Lung microvascular endothelial cell (primary cell): ENCODE measurements at regions not wholly inside any gene's neighbourhood (a gene's known extent, or its start where the extent isn't known, plus 50 kb on each side); places are given as distances from the start of the nearest gene placed in this dataset.

Experiments used
- DNase-seq, 2 donors: peaks; one replicate each; pipeline versions ENCODE4 v3.0.0 to v3.0.0-alpha.2; 2010; ENCODE audit warnings: low read depth in 2 of 2

- no peak for DNase-seq
Observed at GRCh38 chr13:88586263-88586662, 915.1 kb downstream of the SLITRK5 start.

DNA sequence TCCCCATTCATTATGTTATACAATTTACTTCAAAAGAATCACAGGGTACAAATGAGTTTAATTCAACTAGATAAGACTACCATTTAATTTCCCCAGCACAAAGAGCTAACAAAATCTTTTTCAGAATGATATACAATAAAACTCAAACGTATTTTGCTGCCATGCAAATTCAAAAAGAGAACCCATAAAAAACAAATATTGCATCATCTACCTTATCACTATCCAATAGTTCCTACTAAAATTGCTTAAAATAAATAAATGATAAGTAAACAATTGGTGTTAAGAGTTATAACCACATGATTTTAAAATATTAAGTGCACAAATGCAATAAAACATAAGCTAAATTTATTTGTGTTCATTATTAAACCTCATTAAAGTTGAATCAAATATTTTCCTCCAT is 919.4 kb downstream of the SLITRK5 start:
- DNase-seq: no peak

DNA sequence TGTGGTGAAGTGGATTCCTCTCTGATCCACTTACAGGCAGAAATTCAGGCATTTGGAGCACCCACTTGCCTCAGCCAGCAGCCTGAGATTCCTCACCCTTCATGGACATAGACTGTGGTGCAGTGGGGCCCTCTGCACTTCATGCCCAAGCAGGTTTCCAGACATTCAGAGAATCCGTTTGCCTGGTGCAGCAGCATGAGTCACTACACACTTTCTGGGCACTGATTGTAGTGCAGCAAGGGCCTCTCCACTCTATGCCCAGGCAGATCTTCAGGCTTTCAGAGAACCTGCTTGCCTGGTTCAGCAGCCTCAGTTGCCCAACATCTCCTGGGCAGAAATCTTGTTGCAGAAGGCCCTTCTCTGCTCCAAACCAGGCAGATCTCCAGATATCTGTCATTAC is 920.9 kb downstream of the SLITRK5 start:
- DNase-seq: no peak

GRCh38 chr13:88601949-88602348 is 930.8 kb downstream of the SLITRK5 start:
- no peak for DNase-seq

DNA sequence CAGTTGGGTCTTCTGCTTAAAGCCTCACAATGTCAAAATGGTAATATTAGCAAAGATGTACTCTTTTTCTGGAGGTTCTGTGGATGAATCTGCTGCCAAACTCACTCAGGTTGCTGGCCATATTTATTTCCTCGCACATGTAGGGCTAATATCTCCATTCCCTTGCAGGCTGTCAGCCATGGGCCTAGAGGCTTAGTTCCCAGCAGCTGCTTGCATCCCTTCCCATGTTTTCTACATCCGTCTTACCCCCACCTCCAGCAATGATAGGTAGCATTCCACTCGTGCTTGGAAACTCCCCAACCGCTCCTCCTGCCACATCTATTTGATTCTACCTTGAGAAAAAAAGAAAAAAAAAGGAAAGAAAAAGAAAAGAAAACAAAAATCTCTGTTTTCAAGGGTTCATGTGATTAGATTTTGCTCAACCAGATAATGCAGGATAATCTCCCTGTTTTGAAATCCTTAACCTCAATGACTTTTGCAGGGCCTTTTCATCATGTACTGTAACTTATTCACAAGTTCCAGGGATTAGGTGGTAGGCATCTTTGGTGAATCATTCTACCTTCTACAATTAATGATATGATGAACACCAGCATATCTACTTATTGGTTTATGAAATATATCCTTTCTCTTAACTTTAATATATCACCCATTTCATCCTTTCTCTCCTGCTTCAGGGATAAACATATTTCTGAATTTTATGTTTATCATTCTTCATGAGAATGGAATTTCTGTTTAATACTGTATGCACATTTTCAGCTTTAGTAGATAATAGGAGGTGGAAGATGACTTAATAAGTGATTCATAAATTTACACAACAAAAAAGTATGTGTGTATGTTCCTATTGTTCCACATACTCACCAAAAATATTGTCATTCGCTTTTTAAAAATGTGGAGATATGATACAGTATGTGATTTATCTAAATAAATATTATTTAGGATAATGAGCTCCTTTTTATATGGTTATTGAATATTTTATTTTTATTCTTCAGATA is 931.9 kb downstream of the SLITRK5 start:
- DNase-seq: no peak

DNA sequence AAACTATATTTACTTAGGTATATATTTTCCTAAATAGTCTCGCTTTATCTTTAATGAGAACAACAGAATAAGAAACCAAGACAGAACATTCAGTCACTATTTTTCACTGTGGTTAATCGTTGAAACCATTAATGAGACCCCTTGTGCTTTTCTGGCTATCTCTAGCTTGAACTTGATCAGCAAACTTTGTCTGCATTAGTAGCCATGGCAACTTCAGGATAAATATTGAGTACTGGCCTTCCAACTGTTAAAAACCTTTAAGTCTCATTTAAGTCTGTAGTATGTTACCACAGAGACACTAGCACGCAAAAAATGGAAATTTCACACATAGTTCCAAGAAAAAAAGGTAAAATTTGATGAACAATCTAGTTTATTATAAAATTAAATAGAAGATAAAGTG is 946.0 kb downstream of the SLITRK5 start:
- no peak for DNase-seq

DNA sequence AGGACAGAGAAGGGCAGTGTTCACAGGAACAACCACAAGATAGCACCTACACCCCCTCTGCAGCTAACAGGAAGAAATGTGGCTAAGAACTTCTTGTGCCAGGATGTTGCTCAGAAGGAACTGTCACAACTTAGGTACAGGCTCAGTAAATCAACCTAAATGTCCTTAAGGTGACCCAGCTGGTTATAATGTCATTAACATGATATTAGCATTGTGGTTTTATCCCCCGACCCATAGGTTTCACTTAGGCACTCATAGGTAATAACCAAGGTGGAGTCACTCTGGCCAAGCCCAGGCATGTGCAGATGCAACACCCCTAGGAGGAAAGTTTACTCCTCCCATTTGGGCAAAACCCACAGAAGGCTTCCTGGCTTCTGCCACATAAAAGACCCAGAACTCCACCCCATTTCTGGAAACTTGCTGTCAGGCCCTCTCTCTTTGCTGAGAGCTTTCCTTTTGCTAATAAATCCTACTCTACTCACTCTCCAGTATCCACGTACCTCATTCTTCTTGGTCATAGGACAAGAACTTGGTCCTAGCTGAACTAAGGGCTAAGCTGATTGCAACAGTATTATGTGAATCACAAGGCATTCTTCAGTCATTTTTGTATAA is 951.3 kb downstream of the SLITRK5 start:
- no peak for DNase-seq

- DNase-seq: no peak
Observed at GRCh38 chr13:88623150-88623549, 952.0 kb downstream of the SLITRK5 start.

DNA sequence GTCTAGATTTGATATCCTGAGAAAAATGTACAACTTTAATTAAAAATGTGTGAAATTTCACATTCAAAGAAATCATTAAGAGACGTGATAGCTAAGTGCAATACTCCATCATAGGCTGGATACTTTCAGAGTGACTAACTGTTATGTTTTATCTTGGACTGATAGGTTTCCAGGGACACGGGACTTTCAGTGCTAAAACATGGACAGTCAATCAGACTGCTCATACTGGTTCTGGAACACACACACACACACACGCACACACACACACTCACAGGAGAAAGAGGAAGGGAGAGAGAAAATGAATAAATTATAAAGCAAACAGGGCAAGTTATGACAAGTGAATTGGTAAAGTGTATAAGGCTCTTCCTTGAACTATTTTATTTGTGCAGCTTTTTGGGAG is 955.9 kb downstream of the SLITRK5 start:
- no peak for DNase-seq

DNA sequence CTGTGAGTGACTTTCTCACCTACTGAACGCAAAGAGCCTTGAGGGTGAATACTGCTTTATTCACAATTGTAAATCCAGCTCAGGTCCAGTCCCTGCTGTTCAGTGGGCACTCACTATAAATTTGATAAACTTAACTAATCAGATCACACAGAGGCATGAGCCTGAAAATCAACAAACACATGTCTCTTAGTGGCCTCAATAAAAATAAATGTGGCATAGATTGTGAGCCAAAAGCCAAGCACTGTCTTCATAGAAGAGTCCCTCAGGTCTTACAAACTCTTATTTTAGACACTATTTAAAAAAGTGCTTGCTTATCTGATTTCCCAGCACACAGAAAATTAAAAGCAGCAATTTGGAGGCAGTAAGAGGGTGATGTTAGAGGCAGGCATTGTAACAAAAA is 957.7 kb downstream of the SLITRK5 start:
- no peak for DNase-seq

GRCh38 chr13:88637935-88638334 is 966.8 kb downstream of the SLITRK5 start:
- no peak for DNase-seq

DNA sequence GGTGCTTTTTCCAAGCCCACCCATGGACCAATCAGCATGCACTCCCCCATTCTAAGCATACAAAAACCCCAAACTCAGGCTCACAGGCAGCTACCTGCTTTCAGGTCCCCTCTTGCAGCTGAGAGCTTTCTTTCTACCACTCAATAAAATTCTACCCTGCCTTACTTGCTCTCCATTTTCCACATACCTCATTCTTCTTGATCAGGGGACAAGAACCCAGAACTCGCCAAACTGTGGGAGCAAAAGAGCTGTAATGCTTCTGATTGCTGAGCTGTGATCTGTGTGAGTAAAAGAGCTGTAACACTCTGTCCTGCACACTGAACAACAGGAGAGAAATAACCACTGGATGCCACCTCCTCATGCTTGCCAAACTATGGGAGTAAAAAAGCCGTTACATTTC is 972.1 kb downstream of the SLITRK5 start:
- no peak for DNase-seq

- DNase-seq: no peak
Observed at GRCh38 chr13:88648598-88649373, 977.6 kb downstream of the SLITRK5 start.

GRCh38 chr13:88649855-88650254 is 978.7 kb downstream of the SLITRK5 start:
- no peak for DNase-seq

DNA sequence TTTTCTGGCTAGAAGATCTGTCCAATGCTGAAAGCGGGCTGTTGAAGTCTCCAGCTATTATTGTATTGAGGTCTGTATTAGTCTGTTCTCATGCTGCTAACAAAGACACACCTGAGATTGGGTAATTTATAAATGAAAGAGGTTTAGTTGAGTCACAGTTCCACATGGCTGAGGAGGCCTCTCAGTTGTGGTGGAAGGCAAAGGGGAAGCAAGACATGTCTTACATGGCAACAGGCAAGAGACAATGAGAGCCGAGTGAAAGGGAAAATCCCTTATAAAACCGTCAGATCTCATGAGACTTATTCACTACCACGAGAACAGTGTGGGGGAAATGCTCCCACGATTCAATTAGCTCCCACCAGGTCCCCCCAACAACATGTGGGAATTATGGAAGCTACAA is 980.4 kb downstream of the SLITRK5 start:
- DNase-seq: no peak

- DNase-seq: no peak
Observed at GRCh38 chr13:88656751-88657150, 985.6 kb downstream of the SLITRK5 start.

DNA sequence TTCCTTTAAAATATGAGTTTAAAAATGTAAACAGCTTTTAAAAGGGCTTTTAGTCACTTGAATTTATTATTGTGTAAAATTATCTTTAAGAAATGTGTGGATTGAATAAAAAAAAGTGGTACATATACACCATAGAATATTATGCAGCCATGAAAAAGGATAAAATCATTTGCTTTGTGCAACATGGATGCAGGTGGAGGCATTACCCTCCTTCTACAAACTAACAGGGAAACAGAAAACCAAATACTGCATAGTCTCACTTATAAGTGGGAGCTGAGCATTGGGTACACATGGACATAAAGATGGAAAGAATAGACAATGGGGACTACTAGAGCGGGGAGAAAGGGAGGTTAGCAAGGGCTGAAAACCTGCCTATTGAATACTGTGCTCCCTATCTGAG is 999.3 kb downstream of the SLITRK5 start:
- no peak for DNase-seq

GRCh38 chr13:88674841-88675240 is 1003.7 kb downstream of the SLITRK5 start:
- DNase-seq: no peak

DNA sequence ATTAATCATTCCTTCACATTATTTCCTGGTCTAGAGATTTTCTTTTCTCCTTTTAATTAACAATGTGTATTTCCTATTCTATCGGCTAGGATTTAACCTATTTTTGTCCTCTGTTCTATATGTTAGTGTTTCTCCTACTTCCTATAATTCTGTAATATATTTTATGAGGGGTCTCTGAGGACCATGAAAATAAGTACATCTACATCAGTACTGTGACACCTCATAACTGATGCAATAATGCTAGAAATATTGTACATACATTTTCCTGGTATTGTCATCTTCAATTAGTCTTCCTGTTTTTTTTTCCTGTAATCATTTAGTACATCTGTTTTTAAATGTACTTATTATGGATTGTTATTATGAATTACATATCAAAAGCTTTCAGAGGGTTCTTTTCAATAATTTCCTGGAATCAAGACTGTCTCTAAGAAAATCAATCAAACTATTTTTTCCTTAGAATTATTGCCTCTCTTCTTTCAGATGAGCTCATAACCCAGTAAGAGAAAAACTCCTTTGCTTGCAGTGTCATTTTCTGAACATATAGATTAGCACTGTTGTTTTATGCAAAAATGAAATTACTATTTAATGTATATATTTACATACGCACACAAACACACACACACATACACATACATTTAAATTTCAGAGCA is 1004.3 kb downstream of the SLITRK5 start:
- DNase-seq: no peak

DNA sequence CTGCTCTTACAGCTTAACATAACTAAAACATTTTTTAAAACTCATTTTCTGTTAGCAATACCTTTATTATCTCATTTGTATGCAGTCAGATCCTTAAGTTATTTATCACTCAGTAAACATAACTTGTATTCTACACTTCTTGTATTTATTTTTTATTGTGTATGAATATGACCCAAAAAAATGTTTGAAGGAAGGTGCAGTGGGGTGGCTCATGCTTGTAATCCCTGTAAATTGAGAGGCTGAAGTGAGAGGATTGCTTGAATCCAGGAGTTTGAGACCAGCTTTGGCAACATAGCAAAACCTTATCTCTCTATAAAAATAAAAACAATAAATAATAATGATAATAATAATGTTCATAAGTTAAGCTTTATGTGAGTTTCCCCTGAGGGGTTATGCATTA is 1004.8 kb downstream of the SLITRK5 start:
- no peak for DNase-seq

DNA sequence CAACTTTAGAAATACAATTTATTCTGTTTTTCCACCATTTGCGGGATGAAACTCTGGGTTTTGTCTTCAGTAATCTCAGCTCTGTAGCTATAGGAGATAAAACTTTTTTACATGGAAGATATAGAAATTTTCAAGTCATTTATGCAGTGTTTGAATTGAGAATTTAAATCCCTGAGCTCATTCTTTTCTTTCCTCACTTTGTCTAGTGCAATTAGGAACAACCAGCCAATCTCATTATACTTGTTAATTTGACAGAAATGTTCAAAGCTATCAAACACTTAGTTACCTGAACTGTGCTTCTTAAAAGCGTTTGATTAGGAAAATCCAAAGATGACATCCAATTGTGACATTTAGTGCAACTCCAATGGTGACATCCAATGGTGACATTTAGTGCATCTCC is 1014.3 kb downstream of the SLITRK5 start:
- no peak for DNase-seq

- DNase-seq: no peak
Observed at GRCh38 chr13:88701551-88701950, 1030.4 kb downstream of the SLITRK5 start.
